Stimulated activated naive B cell treated with anti-CD40 and anti-IgM and Interleukin-4, amounts not matched to agents 10 μg/mL and 1 μg/mL and 100 μg/mL, for 72 hours (primary cell): ENCODE measurements at regions not wholly inside any gene's neighbourhood (a gene's known extent, or its start where the extent isn't known, plus 50 kb on each side); places are given as distances from the start of the nearest gene placed in this dataset.
"Not testable (repeated sequence)": the region's sequence is repeated elsewhere in the genome, so short reads cannot be mapped to it uniquely, and the experiment has no call there.

Experiments
- ATAC-seq, 2 donors: fragments of 150-1000 bp; cut with Tn5 transposase; replicated peaks; 2 replicates each; pipeline ENCODE4 v1.10.0; 2021; ENCODE audit warnings: moderate library complexity in 1 of 2
- DNase-seq: peaks from one replicate; pipeline ENCODE4 v3.0.0; 2021
- H3K27ac Mint-ChIP-seq: one replicate; pipeline ENCODE4 v1.8.0; 2022; ENCODE audit warnings: mild to moderate bottlenecking, mixed read lengths
- H3K27me3 Mint-ChIP-seq, 2 donors: one replicate each; pipeline ENCODE4 v1.8.0; 2022; ENCODE audit warnings: mixed read lengths in 2 of 2
- H3K36me3 Mint-ChIP-seq, 2 donors: one replicate each; pipeline ENCODE4 v1.8.0; 2022; ENCODE audit warnings: mixed read lengths in 2 of 2, mild to moderate bottlenecking in 1 of 2
- H3K4me1 Mint-ChIP-seq, 2 donors: one replicate each; pipeline ENCODE4 v1.8.0; 2022; ENCODE audit warnings: mixed read lengths in 2 of 2, mild to moderate bottlenecking in 1 of 2
- H3K4me3 Mint-ChIP-seq, 2 donors: one replicate each; pipeline ENCODE4 v1.8.0; 2022; ENCODE audit warnings: mild to moderate bottlenecking in 2 of 2, mixed read lengths in 2 of 2, moderate library complexity in 1 of 2
- H3K9me3 Mint-ChIP-seq, 2 donors: one replicate each; pipeline ENCODE4 v1.8.0; 2022; ENCODE audit warnings: mixed read lengths in 2 of 2, mild to moderate bottlenecking in 1 of 2

GRCh38 chrY:3206733-3207132 is 271.6 kb downstream of the ZFY start:
- H3K36me3 Mint-ChIP-seq, H3K27ac Mint-ChIP-seq, H3K4me1 Mint-ChIP-seq, H3K27me3 Mint-ChIP-seq, H3K4me3 Mint-ChIP-seq, H3K9me3 Mint-ChIP-seq, DNase-seq, ATAC-seq: not testable (repeated sequence)

- H3K36me3 Mint-ChIP-seq, ATAC-seq, H3K27ac Mint-ChIP-seq, H3K27me3 Mint-ChIP-seq, H3K9me3 Mint-ChIP-seq, H3K4me3 Mint-ChIP-seq, H3K4me1 Mint-ChIP-seq, DNase-seq: not testable (repeated sequence)
Measured at GRCh38 chrY:3213183-3213582, 278.0 kb downstream of the ZFY start.

- not testable (repeated sequence) for ATAC-seq, H3K27me3 Mint-ChIP-seq, H3K36me3 Mint-ChIP-seq
Measured at GRCh38 chrY:3218134-3218533, 283.0 kb downstream of the ZFY start.

GRCh38 chrY:3218559-3218958 is 283.4 kb downstream of the ZFY start:
- not testable (repeated sequence) for H3K4me1 Mint-ChIP-seq, H3K4me3 Mint-ChIP-seq, H3K9me3 Mint-ChIP-seq, H3K36me3 Mint-ChIP-seq, ATAC-seq, DNase-seq, H3K27me3 Mint-ChIP-seq, H3K27ac Mint-ChIP-seq

More at GRCh38 chrY:3218134-3218533, 283.0 kb downstream of the ZFY start:
- H3K27ac Mint-ChIP-seq, DNase-seq, H3K9me3 Mint-ChIP-seq, H3K4me1 Mint-ChIP-seq, H3K4me3 Mint-ChIP-seq: not testable (repeated sequence)

GRCh38 chrY:3262911-3263310 is 316.0 kb upstream of the TGIF2LY start:
- H3K27me3 Mint-ChIP-seq, DNase-seq, H3K4me3 Mint-ChIP-seq, H3K4me1 Mint-ChIP-seq, H3K27ac Mint-ChIP-seq, H3K9me3 Mint-ChIP-seq, H3K36me3 Mint-ChIP-seq, ATAC-seq: not testable (repeated sequence)

GRCh38 chrY:3288063-3288462 is 290.8 kb upstream of the TGIF2LY start:
- H3K4me3 Mint-ChIP-seq, H3K4me1 Mint-ChIP-seq, H3K27ac Mint-ChIP-seq, DNase-seq, H3K9me3 Mint-ChIP-seq, H3K27me3 Mint-ChIP-seq, ATAC-seq, H3K36me3 Mint-ChIP-seq: not testable (repeated sequence)

GRCh38 chrY:3297235-3297634 is 281.6 kb upstream of the TGIF2LY start:
- not testable (repeated sequence) for H3K4me1 Mint-ChIP-seq, ATAC-seq

GRCh38 chrY:3319988-3320387 is 258.9 kb upstream of the TGIF2LY start:
- H3K4me1 Mint-ChIP-seq, H3K4me3 Mint-ChIP-seq, H3K9me3 Mint-ChIP-seq, H3K36me3 Mint-ChIP-seq, H3K27me3 Mint-ChIP-seq, DNase-seq, ATAC-seq, H3K27ac Mint-ChIP-seq: not testable (repeated sequence)

More at GRCh38 chrY:3297235-3297634, 281.6 kb upstream of the TGIF2LY start:
- not testable (repeated sequence) for H3K9me3 Mint-ChIP-seq, H3K27me3 Mint-ChIP-seq, H3K36me3 Mint-ChIP-seq, H3K27ac Mint-ChIP-seq, H3K4me3 Mint-ChIP-seq, DNase-seq

GRCh38 chrY:3367535-3367934 is 211.3 kb upstream of the TGIF2LY start:
- not testable (repeated sequence) for DNase-seq, ATAC-seq, H3K4me1 Mint-ChIP-seq, H3K9me3 Mint-ChIP-seq, H3K4me3 Mint-ChIP-seq, H3K36me3 Mint-ChIP-seq, H3K27me3 Mint-ChIP-seq, H3K27ac Mint-ChIP-seq

GRCh38 chrY:3368459-3368858 is 210.4 kb upstream of the TGIF2LY start:
- not testable (repeated sequence) for H3K4me3 Mint-ChIP-seq, H3K36me3 Mint-ChIP-seq

GRCh38 chrY:3391508-3391907 is 187.4 kb upstream of the TGIF2LY start:
- H3K9me3 Mint-ChIP-seq, DNase-seq, H3K36me3 Mint-ChIP-seq, ATAC-seq, H3K4me1 Mint-ChIP-seq, H3K4me3 Mint-ChIP-seq, H3K27me3 Mint-ChIP-seq, H3K27ac Mint-ChIP-seq: not testable (repeated sequence)

More at GRCh38 chrY:3368459-3368858, 210.4 kb upstream of the TGIF2LY start:
- not testable (repeated sequence) for DNase-seq, H3K27me3 Mint-ChIP-seq, H3K4me1 Mint-ChIP-seq, H3K9me3 Mint-ChIP-seq, ATAC-seq, H3K27ac Mint-ChIP-seq

- not testable (repeated sequence) for H3K4me3 Mint-ChIP-seq, H3K27me3 Mint-ChIP-seq, H3K27ac Mint-ChIP-seq, H3K9me3 Mint-ChIP-seq, ATAC-seq, H3K36me3 Mint-ChIP-seq, H3K4me1 Mint-ChIP-seq, DNase-seq
Measured at GRCh38 chrY:3404241-3404640, 174.6 kb upstream of the TGIF2LY start.

GRCh38 chrY:3405585-3405984 is 173.3 kb upstream of the TGIF2LY start:
- H3K27me3 Mint-ChIP-seq, H3K9me3 Mint-ChIP-seq, H3K27ac Mint-ChIP-seq, ATAC-seq, H3K4me1 Mint-ChIP-seq, H3K36me3 Mint-ChIP-seq, H3K4me3 Mint-ChIP-seq, DNase-seq: not testable (repeated sequence)

GRCh38 chrY:3406896-3407452 is 171.9 kb upstream of the TGIF2LY start:
- not testable (repeated sequence) for ATAC-seq, H3K9me3 Mint-ChIP-seq

GRCh38 chrY:3410322-3410892 is 168.5 kb upstream of the TGIF2LY start:
- not testable (repeated sequence) for H3K4me3 Mint-ChIP-seq, H3K27ac Mint-ChIP-seq, H3K27me3 Mint-ChIP-seq, H3K9me3 Mint-ChIP-seq, H3K4me1 Mint-ChIP-seq, ATAC-seq, H3K36me3 Mint-ChIP-seq, DNase-seq

More at GRCh38 chrY:3406896-3407452, 171.9 kb upstream of the TGIF2LY start:
- H3K4me1 Mint-ChIP-seq, H3K4me3 Mint-ChIP-seq, DNase-seq, H3K27me3 Mint-ChIP-seq, H3K27ac Mint-ChIP-seq, H3K36me3 Mint-ChIP-seq: not testable (repeated sequence)
